Neural crest cell (in vitro differentiated cells): ENCODE measurements at regions not wholly inside any gene's neighbourhood (a gene's known extent, or its start where the extent isn't known, plus 50 kb on each side); places are given as distances from the start of the nearest gene placed in this dataset.
"Not testable (repeated sequence)": the region's sequence is repeated elsewhere in the genome, so short reads cannot be mapped to it uniquely, and the experiment has no call there.

Experiments used
- DNase-seq: peaks from one replicate; pipeline ENCODE4 v3.0.0; 2021; ENCODE audit warnings: low read depth, mixed read lengths, low spot score
- H3K27ac Mint-ChIP-seq: one replicate; pipeline ENCODE4 v1.8.0; 2021; ENCODE audit warnings: mild to moderate bottlenecking, mixed read lengths; ENCODE audit not compliant: unreplicated experiment
- H3K27me3 Mint-ChIP-seq: 2 replicates; pipeline ENCODE4 v1.8.0; 2021; ENCODE audit warnings: low read depth, mild to moderate bottlenecking, mixed read lengths
- H3K36me3 Mint-ChIP-seq: 2 replicates; pipeline ENCODE4 v1.8.0; 2021; ENCODE audit warnings: low read depth, mild to moderate bottlenecking, mixed read lengths
- H3K4me1 Mint-ChIP-seq: 2 replicates; pipeline ENCODE4 v1.8.0; 2021; ENCODE audit warnings: mixed read lengths
- H3K4me3 Mint-ChIP-seq: one replicate; pipeline ENCODE4 v1.8.0; 2021; ENCODE audit warnings: mild to moderate bottlenecking, mixed read lengths
- H3K9me3 Mint-ChIP-seq: 2 replicates; pipeline ENCODE4 v1.8.0; 2021; ENCODE audit warnings: mixed read lengths
- TF ChIP-seq, protein P1 (sequence below): fragments of 200-600 bp; sonication (generic); conservative IDR thresholded peaks from 2 replicates; pipeline ENCODE4 v1.5.0; 2021; ENCODE audit warnings: antibody characterized with exemption, mild to moderate bottlenecking

GRCh38 chr2:195330513-195330956, 326.5 kb upstream of the SLC39A10 start:
- no peaks in the 10 kb centered on the region for H3K9me3 Mint-ChIP-seq
- H3K4me3 Mint-ChIP-seq = no peak overlapping the region
- no peak overlapping the region for H3K27ac Mint-ChIP-seq
- TF ChIP-seq, protein P1, sequence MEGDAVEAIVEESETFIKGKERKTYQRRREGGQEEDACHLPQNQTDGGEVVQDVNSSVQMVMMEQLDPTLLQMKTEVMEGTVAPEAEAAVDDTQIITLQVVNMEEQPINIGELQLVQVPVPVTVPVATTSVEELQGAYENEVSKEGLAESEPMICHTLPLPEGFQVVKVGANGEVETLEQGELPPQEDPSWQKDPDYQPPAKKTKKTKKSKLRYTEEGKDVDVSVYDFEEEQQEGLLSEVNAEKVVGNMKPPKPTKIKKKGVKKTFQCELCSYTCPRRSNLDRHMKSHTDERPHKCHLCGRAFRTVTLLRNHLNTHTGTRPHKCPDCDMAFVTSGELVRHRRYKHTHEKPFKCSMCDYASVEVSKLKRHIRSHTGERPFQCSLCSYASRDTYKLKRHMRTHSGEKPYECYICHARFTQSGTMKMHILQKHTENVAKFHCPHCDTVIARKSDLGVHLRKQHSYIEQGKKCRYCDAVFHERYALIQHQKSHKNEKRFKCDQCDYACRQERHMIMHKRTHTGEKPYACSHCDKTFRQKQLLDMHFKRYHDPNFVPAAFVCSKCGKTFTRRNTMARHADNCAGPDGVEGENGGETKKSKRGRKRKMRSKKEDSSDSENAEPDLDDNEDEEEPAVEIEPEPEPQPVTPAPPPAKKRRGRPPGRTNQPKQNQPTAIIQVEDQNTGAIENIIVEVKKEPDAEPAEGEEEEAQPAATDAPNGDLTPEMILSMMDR = no peak
- H3K27me3 Mint-ChIP-seq = no peaks in the 10 kb centered on the region
- no peaks in the 10 kb centered on the region for H3K36me3 Mint-ChIP-seq
- peaks cover 5% of the 10 kb centered on the region for H3K4me1 Mint-ChIP-seq
- no peak for DNase-seq

- H3K4me1 Mint-ChIP-seq, H3K36me3 Mint-ChIP-seq, H3K4me3 Mint-ChIP-seq, H3K9me3 Mint-ChIP-seq, H3K27me3 Mint-ChIP-seq, DNase-seq, H3K27ac Mint-ChIP-seq: not testable (repeated sequence)
These were observed 327.2 kb upstream of the SLC39A10 start for GRCh38 chr2:195329784-195330183.

GRCh38 chr2:195326537-195326936, 330.5 kb upstream of the SLC39A10 start:
- H3K27me3 Mint-ChIP-seq = no peaks in the 10 kb centered on the region
- H3K36me3 Mint-ChIP-seq = no peaks in the 10 kb centered on the region
- DNase-seq = no peak
- TF ChIP-seq, protein P1 = no peak
- H3K4me1 Mint-ChIP-seq = peaks cover 5% of the 10 kb centered on the region
- no peaks in the 10 kb centered on the region for H3K9me3 Mint-ChIP-seq
- no peak overlapping the region for H3K27ac Mint-ChIP-seq
- no peak overlapping the region for H3K4me3 Mint-ChIP-seq

GRCh38 chr2:195322324-195322723, 334.7 kb upstream of the SLC39A10 start:
- Mint-ChIP-seq H3K27ac (no peak overlapping the region), H3K9me3 (no peaks in the 10 kb centered on the region), H3K4me3 (no peak overlapping the region), H3K27me3 (no peaks in the 10 kb centered on the region), H3K36me3 (no peaks in the 10 kb centered on the region), H3K4me1 (no peaks in the 10 kb centered on the region)
- TF ChIP-seq, protein P1 = no peak
- no peak for DNase-seq

DNA sequence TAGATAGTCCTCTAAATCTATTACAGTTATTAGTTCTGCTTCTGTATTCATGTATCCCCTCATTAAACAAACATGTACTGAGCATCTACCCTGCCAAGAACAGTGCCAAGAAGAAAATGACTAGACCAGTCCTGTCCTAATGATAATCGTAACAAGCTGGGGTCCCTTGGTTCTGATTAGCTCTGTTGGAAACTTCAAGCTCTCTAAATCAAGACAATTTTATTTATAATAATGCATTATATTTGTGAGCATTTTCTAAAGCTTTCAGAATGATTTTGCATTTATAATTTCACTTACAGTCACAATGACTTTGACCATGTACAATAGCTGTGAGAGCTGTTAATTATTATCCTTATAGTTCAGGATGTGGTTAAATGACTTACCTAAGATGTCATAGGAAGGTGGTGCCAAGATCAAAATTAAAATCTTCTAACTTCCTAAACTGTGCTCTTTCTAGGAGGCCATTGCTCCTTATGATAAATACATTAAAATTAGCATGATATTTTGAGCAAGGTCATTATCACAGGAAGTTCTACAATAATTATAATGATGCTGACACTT, 336.5 kb upstream of the SLC39A10 start:
- no peak overlapping the region for H3K4me3 Mint-ChIP-seq
- DNase-seq = no peak
- H3K9me3 Mint-ChIP-seq = no peaks in the 10 kb centered on the region
- no peaks in the 10 kb centered on the region for H3K36me3 Mint-ChIP-seq
- H3K27me3 Mint-ChIP-seq = no peaks in the 10 kb centered on the region
- no peak overlapping the region for H3K27ac Mint-ChIP-seq
- TF ChIP-seq, protein P1 = no peak
- no peaks in the 10 kb centered on the region for H3K4me1 Mint-ChIP-seq

- no peaks in the 10 kb centered on the region for H3K27me3 Mint-ChIP-seq
- no peaks in the 10 kb centered on the region for H3K36me3 Mint-ChIP-seq
- H3K9me3 Mint-ChIP-seq = no peaks in the 10 kb centered on the region
- DNase-seq = no peak
- TF ChIP-seq, protein P1 = no peak
- no peak overlapping the region for H3K4me3 Mint-ChIP-seq
- H3K4me1 Mint-ChIP-seq = no peaks in the 10 kb centered on the region
- H3K27ac Mint-ChIP-seq = no peak overlapping the region
These were observed 337.2 kb upstream of the SLC39A10 start for GRCh38 chr2:195319548-195320412.
